RCC 7860 (cell line): ENCODE measurements at regions not wholly inside any gene's neighbourhood (a gene's known extent, or its start where the extent isn't known, plus 50 kb on each side); places are given as distances from the start of the nearest gene placed in this dataset.
A peak's percentile ranks its signal among the peaks of the same experiment; 100 is the strongest.

Source experiments
- DNase-seq: peaks from one replicate; pipeline ENCODE4 v3.0.0-alpha.2; 2015; ENCODE audit warnings: low spot score
- FAIRE-seq: peaks from 2 replicates; lab custom pipeline; 2012; peaks lifted over from hg19 to GRCh38; lab: Jason Lieb, UNC

DNA sequence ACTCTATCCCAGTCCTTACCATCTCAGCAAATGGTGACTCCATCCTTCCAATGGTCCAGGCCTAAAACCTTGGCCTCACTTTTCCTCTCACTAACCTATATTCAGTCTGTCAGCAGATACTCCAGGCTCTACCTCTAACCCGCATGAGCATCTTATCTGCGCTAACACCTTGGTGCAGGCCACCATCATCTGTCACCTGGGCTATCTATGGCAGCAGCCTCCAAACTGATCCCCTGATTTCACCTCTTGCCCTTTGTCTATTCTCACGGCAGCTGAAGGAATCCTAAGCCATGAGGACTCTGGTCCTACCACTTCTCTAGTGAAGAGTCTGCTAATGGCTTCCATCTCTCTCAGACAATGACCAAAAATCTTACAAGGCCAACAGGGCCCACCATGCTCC lies 57.9 kb upstream of the CCL1 start:
- DNase-seq (no peak), FAIRE-seq (no peak)

- FAIRE-seq (no peak), DNase-seq (peak; percentile 26)
Observed at GRCh38 chr17:34420254-34420766, 57.3 kb upstream of the CCL1 start.

DNA sequence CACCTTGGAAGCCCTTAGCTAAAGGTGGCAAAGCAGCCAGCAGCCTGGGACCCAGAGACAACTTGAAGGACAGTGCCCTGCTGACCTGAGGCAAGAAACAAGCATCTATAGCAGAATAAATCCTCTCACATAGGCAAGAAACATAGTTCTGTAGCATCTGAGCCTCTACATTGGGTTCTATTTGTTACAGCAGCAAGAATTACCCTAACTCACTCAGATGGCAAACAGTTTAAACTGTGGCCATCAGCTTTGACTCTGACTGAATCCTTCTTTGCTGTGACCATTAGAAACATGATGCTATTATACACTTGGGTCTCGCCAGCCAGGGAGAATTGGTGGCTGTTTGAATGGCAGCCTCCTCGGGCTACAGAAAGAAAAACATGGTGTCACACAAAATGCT lies 53.1 kb upstream of the CCL1 start:
- DNase-seq (no peak), FAIRE-seq (no peak)

- FAIRE-seq (no peak), DNase-seq (no peak)
Observed at GRCh38 chr17:34414339-34414738, 51.3 kb upstream of the CCL1 start.

- no peak for FAIRE-seq
Observed at GRCh38 chr17:34413443-34414119, 50.5 kb upstream of the CCL1 start.

DNA sequence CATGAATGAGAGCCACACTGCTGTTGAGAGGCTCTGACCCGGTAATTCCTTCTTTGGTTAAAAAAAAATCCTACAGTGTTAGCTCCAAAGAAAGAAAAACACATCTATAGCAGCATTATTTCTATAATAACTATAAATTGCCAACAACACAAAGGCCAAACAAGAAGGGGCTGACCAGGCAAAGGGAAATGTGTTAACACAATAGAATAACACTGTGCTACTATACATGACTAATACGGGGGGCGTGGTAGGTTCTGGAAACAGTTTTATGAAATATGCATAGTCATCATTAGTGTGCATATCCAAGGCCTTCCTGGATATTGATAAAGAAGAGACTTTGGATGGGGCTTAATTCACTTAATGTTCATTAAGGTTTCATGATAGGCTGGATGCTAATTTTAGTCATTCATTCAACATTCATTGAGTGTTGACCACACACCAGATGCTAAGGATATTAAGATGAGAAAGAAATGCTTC lies 50.0 kb upstream of the CCL1 start:
- DNase-seq (no peak), FAIRE-seq (no peak)

More at GRCh38 chr17:34413443-34414119, 50.5 kb upstream of the CCL1 start:
- DNase-seq, result no peak
